H9 (cell line): ENCODE measurements at regions not wholly inside any gene's neighbourhood (a gene's known extent, or its start where the extent isn't known, plus 50 kb on each side); places are given as distances from the start of the nearest gene placed in this dataset.

ENCODE experiments used
- DNase-seq: peaks from one replicate; pipeline ENCODE4 v3.0.0-alpha.2; 2017
- H2AFZ ChIP-seq: one replicate; pipeline ENCODE4 v1.6.1; 2013; ENCODE audit warnings: mild to moderate bottlenecking, low read length, control low read depth, moderate library complexity
- H2AK5ac ChIP-seq: 2 replicates; pipeline ENCODE4 v1.6.1; 2013; ENCODE audit warnings: low read length, control low read depth, mixed read lengths; ENCODE audit not compliant: insufficient read length
- H2BK120ac ChIP-seq: one replicate; pipeline ENCODE4 v1.6.1; 2013; ENCODE audit warnings: low read depth, mild to moderate bottlenecking, low read length, control low read depth, inconsistent platforms; ENCODE audit not compliant: poor library complexity, severe bottlenecking
- H2BK12ac ChIP-seq: 2 replicates; pipeline ENCODE4 v1.6.1; 2013; ENCODE audit warnings: low read length, control low read depth, mixed read lengths, low read depth; ENCODE audit not compliant: insufficient read length
- H2BK15ac ChIP-seq: 2 replicates; pipeline ENCODE4 v1.6.1; 2013; ENCODE audit warnings: low read depth, low read length, control low read depth
- H2BK20ac ChIP-seq: one replicate; pipeline ENCODE4 v1.6.1; 2013; ENCODE audit warnings: low read depth, mild to moderate bottlenecking, low read length, control low read depth, inconsistent platforms; ENCODE audit not compliant: poor library complexity, severe bottlenecking
- H2BK5ac ChIP-seq: 2 replicates; pipeline ENCODE4 v1.6.1; 2013; ENCODE audit warnings: low read length, control low read depth, mixed read lengths; ENCODE audit not compliant: insufficient read length
- H3K14ac ChIP-seq: 2 replicates; pipeline ENCODE4 v1.6.1; 2013; ENCODE audit warnings: low read length, control low read depth; ENCODE audit not compliant: insufficient read depth
- H3K18ac ChIP-seq: 2 replicates; pipeline ENCODE4 v1.6.1; 2013; ENCODE audit warnings: low read depth, mild to moderate bottlenecking, mixed read lengths, low read length, control low read depth; ENCODE audit not compliant: insufficient read length
- H3K23ac ChIP-seq: 2 replicates; pipeline ENCODE4 v1.6.1; 2013; ENCODE audit warnings: low read length, control low read depth, mixed read lengths, low read depth; ENCODE audit not compliant: insufficient read length
- H3K23me2 ChIP-seq: 2 replicates; pipeline ENCODE4 v1.6.1; 2013; ENCODE audit warnings: low read depth, mild to moderate bottlenecking, mixed read lengths, low read length, control low read depth; ENCODE audit not compliant: insufficient read length, poor library complexity, severe bottlenecking
- H3K27ac ChIP-seq: 2 replicates; pipeline ENCODE4 v1.5.1; 2013; ENCODE audit warnings: low read length, control low read depth, mixed read lengths, low read depth; ENCODE audit not compliant: insufficient read length
- H3K27me3 ChIP-seq: 2 replicates; pipeline ENCODE4 v1.6.1; 2013; ENCODE audit warnings: low read length, control low read depth, inconsistent platforms; ENCODE audit not compliant: insufficient read depth
- H3K4ac ChIP-seq: 2 replicates; pipeline ENCODE4 v1.6.1; 2013; ENCODE audit warnings: low read depth, mild to moderate bottlenecking, control low read depth, inconsistent platforms, low read length, moderate library complexity
- H3K4me1 ChIP-seq: 2 replicates; pipeline ENCODE4 v1.6.1; 2013; ENCODE audit warnings: low read length, control low read depth, inconsistent platforms; ENCODE audit not compliant: insufficient read depth
- H3K4me2 ChIP-seq: 2 replicates; pipeline ENCODE4 v1.6.1; 2013; ENCODE audit warnings: low read length, control low read depth, mixed read lengths; ENCODE audit not compliant: insufficient read length, insufficient read depth
- H3K56ac ChIP-seq: 2 replicates; pipeline ENCODE4 v1.6.1; 2013; ENCODE audit warnings: low read depth, mild to moderate bottlenecking, mixed read lengths, low read length, control low read depth; ENCODE audit not compliant: insufficient read length
- H3K79me1 ChIP-seq: 2 replicates; pipeline ENCODE4 v1.6.1; 2013; ENCODE audit warnings: low read depth, mild to moderate bottlenecking, moderate library complexity, low read length, control low read depth, inconsistent platforms; ENCODE audit not compliant: insufficient read depth, poor library complexity, severe bottlenecking
- H3K79me2 ChIP-seq: 2 replicates; pipeline ENCODE4 v1.6.1; 2013; ENCODE audit warnings: low read length, control low read depth, inconsistent platforms; ENCODE audit not compliant: insufficient read depth
- H3K9ac ChIP-seq: 2 replicates; pipeline ENCODE4 v1.6.1; 2013; ENCODE audit warnings: low read length, control low read depth, mixed read lengths; ENCODE audit not compliant: insufficient read length; ENCODE audit errors: extremely low read depth
- H3K9me3 ChIP-seq: one replicate; pipeline ENCODE4 v1.6.1; 2013; ENCODE audit warnings: low read depth, low read length, inconsistent platforms; ENCODE audit not compliant: control insufficient read depth
- H3T11ph ChIP-seq: one replicate; pipeline ENCODE4 v1.6.1; 2013; ENCODE audit warnings: mild to moderate bottlenecking, low read length, control low read depth, inconsistent platforms
- H4K20me1 ChIP-seq: one replicate; pipeline ENCODE4 v1.6.1; 2013; ENCODE audit not compliant: control insufficient read depth, insufficient read length, insufficient read depth
- H4K5ac ChIP-seq: 2 replicates; pipeline ENCODE4 v1.6.1; 2013; ENCODE audit warnings: low read depth, mild to moderate bottlenecking, mixed read lengths, low read length, control low read depth; ENCODE audit not compliant: insufficient read length
- H4K8ac ChIP-seq: replicated peaks from 2 replicates; pipeline ENCODE4 v1.6.1; 2013; ENCODE audit warnings: low read length, control low read depth, mixed read lengths, low read depth; ENCODE audit not compliant: insufficient read length
- H4K91ac ChIP-seq: 2 replicates; pipeline ENCODE4 v1.6.1; 2013; ENCODE audit warnings: low read depth, mild to moderate bottlenecking, moderate library complexity, mixed read lengths, low read length, control low read depth; ENCODE audit not compliant: insufficient read length
- H3K27ac Mint-ChIP-seq, 3 experiments: 2 replicates in 2 of 3; 3 replicates in 1 of 3; pipeline ENCODE4 v1.8.0; 2020 to 2021; ENCODE audit warnings: mixed read lengths in 3 of 3, mild to moderate bottlenecking in 1 of 3, moderate library complexity in 1 of 3
- H3K27me3 Mint-ChIP-seq: 2 replicates; pipeline ENCODE4 v1.8.0; 2021; ENCODE audit warnings: low read depth, mild to moderate bottlenecking, moderate library complexity, mixed read lengths
- H3K36me3 Mint-ChIP-seq, 3 experiments: 2 replicates in 2 of 3; 3 replicates in 1 of 3; pipeline ENCODE4 v1.8.0; 2020 to 2021; ENCODE audit warnings: low read depth in 3 of 3, mixed read lengths in 3 of 3; ENCODE audit not compliant: insufficient read depth in 1 of 3
- H3K4me1 Mint-ChIP-seq, 2 experiments: 2 replicates each; pipeline ENCODE4 v1.8.0; 2020; ENCODE audit warnings: mixed read lengths in 2 of 2
- H3K4me3 Mint-ChIP-seq, 2 experiments: 2 replicates in 1 of 2; 3 replicates in 1 of 2; pipeline ENCODE4 v1.8.0; 2020 to 2021; ENCODE audit warnings: mild to moderate bottlenecking in 2 of 2, mixed read lengths in 2 of 2, moderate library complexity in 1 of 2
- H3K9me3 Mint-ChIP-seq, 2 experiments: 2 replicates in 1 of 2; 3 replicates in 1 of 2; pipeline ENCODE4 v1.8.0; 2020; ENCODE audit warnings: mild to moderate bottlenecking in 2 of 2, mixed read lengths in 2 of 2, moderate library complexity in 1 of 2
- WGBS: extraction: QIAGEN DNeasy Blood & Tissue Kit; methylation state at CpG from one replicate; pipeline ENCODE4 v1.1.7; 2013; ENCODE audit warnings: missing lambda C conversion rate, low lambda C conversion rate, mixed read lengths; ENCODE audit not compliant: insufficient read length; ENCODE audit errors: extremely low coverage; 5-methylcytosine and 5-hydroxymethylcytosine counted together
- TF ChIP-seq, protein P1 (sequence below): fragments of 200-600 bp; sonication (generic); conservative IDR thresholded peaks from 3 replicates; pipeline ENCODE4 v1.8.0; 2021; ENCODE audit warnings: antibody characterized with exemption, mild to moderate bottlenecking

DNA sequence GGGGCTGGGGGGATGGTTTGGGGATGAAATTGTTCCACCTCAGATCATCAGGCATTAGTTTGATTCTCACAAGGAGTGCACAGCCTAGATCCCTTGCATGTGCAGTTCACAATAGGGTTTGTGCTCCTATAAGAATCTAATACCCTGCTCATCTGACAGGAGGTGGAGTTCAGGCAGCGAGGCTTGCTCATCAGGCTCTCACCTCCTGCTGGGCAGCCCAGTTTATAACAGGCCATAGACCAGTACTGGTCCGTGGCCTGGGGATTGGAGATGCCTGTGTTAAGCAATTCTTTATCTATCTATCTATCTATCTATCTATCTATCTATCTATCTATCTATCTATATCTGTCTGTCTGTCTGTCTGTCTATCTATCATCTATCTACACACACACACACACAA lies 525.3 kb upstream of the DAB1 start:
- no peak overlapping the region for H3K4me3 Mint-ChIP-seq
- no peak overlapping the region for H3K27ac ChIP-seq
- TF ChIP-seq, protein P1, sequence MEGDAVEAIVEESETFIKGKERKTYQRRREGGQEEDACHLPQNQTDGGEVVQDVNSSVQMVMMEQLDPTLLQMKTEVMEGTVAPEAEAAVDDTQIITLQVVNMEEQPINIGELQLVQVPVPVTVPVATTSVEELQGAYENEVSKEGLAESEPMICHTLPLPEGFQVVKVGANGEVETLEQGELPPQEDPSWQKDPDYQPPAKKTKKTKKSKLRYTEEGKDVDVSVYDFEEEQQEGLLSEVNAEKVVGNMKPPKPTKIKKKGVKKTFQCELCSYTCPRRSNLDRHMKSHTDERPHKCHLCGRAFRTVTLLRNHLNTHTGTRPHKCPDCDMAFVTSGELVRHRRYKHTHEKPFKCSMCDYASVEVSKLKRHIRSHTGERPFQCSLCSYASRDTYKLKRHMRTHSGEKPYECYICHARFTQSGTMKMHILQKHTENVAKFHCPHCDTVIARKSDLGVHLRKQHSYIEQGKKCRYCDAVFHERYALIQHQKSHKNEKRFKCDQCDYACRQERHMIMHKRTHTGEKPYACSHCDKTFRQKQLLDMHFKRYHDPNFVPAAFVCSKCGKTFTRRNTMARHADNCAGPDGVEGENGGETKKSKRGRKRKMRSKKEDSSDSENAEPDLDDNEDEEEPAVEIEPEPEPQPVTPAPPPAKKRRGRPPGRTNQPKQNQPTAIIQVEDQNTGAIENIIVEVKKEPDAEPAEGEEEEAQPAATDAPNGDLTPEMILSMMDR = no peak
- H3K27me3 Mint-ChIP-seq = no peaks in the 10 kb centered on the region; the same call in 1 of the 2 replicates
- H3K23ac ChIP-seq = no peak overlapping the region
- no peaks in the 10 kb centered on the region for H3K27me3 ChIP-seq
- H3K36me3 Mint-ChIP-seq = no peaks in the 10 kb centered on the region
- no peak overlapping the region for H3K18ac ChIP-seq
- no peaks in the 10 kb centered on the region for H4K20me1 ChIP-seq
- no peak overlapping the region for H3K4ac ChIP-seq
- H2BK20ac ChIP-seq = no peak overlapping the region
- no peak overlapping the region for H2BK15ac ChIP-seq
- H3K4me2 ChIP-seq = no peak overlapping the region
- no peak overlapping the region for H3K14ac ChIP-seq
- H3K23me2 ChIP-seq = no peaks in the 10 kb centered on the region
- peaks cover 3 to 7% of the 10 kb centered on the region in 2 experiments; a peak in 2 of 4 replicates for H3K4me1 Mint-ChIP-seq
- H4K8ac ChIP-seq = no peak overlapping the region
- no CpG with 5 or more reads among the region's 2 CpGs for WGBS
- H3K4me1 ChIP-seq = no peaks in the 10 kb centered on the region; the same call in 1 of the 2 replicates
- no peak overlapping the region for H3K56ac ChIP-seq
- no peak overlapping the region for H4K5ac ChIP-seq
- no peak for DNase-seq
- H2AFZ ChIP-seq = no peak overlapping the region
- no peak overlapping the region for H2BK120ac ChIP-seq
- no peaks in the 10 kb centered on the region for H3K79me2 ChIP-seq
- H3K27ac Mint-ChIP-seq = no peak overlapping the region
- H2BK12ac ChIP-seq = no peak overlapping the region
- no peaks in the 10 kb centered on the region for H3K79me1 ChIP-seq
- H3K9me3 Mint-ChIP-seq = no peaks in the 10 kb centered on the region
- no peak overlapping the region for H3K9ac ChIP-seq
- H3K9me3 ChIP-seq = no peaks in the 10 kb centered on the region
- no peak overlapping the region for H2AK5ac ChIP-seq
- H2BK5ac ChIP-seq = no peak overlapping the region
- H4K91ac ChIP-seq = no peak overlapping the region
- H3T11ph ChIP-seq = no peak overlapping the region
